GM23248 (cell line): ENCODE measurements at regions not wholly inside any gene's neighbourhood (a gene's known extent, or its start where the extent isn't known, plus 50 kb on each side); places are given as distances from the start of the nearest gene placed in this dataset.

Experiments
- EZH2 ChIP-seq: fragments of 200-600 bp; sonication (generic); IDR thresholded peaks from 2 replicates; pipeline ENCODE4 v1.6.1; 2018; ENCODE audit warnings: antibody characterized with exemption, mild to moderate bottlenecking; ENCODE audit not compliant: insufficient read depth, poor library complexity, severe bottlenecking
- EZH2phosphoT487 ChIP-seq: fragments of 200-600 bp; sonication (generic); IDR thresholded peaks from 2 replicates; pipeline ENCODE4 v1.6.1; 2018; ENCODE audit warnings: antibody characterized with exemption, moderate library complexity, mild to moderate bottlenecking, low read depth; ENCODE audit not compliant: insufficient read depth

DNA sequence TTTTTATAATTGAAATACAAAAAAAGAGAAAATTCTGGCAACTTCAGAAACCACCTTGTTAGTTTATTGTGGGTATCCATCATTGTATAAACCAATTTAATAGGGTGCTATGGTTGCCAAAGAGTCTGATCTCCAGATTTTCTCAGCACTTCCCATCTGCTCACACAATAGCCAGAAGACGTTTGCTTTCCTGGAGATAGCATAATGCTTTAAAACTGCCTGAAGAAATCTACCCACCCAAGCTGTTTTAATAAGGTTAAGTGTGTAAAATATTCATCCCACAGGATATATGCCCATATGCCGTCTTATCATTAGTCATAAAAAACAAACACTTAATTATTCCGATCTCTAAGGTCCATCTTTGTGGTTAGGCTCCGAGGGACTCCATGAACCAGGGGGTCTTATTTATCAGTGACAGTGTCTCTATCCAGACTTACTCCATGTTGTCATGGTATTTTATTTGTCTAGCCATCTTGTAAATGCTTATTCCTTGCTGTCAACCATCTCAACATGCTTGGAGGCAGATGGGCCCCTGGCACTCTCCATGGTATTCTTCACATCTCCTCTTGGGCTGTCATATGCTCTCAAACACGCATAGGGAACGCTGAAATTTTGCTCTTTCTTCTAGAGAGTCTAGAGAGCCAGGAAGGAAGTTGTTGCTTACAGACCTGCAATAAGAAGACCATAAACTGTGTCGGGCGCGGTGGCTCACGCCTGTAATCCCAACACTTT, 58.5 kb downstream of the MAP10 start:
- TF ChIP-seq EZH2 (no peak), EZH2phosphoT487 (no peak)
